ENCODE measurements at regions not wholly inside any gene's neighbourhood (a gene's known extent, or its start where the extent isn't known, plus 50 kb on each side); places are given as distances from the start of the nearest gene placed in this dataset.

DNA sequence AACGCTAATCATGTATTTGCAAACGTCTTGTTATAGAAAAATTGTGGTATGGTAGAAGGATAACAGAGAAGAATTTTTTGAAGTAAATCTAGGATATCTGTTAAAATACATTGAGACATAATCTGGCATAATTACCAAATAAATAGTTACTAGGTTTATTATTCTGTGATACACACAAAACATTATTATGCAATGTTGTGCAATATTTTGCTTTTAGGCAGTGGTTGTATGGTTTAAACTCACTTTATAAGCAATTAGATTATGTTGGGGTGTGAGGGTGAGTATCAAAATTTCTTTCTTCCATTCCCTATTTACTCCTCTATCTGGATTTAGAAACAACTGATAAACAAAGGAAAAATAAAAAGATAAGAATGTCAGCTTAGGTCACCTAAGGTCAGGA lies 385.6 kb downstream of the SLITRK6 start:
- no peak overlapping the region for H3K27ac ChIP-seq
- no peak for DNase-seq
- TF ChIP-seq, protein P1, sequence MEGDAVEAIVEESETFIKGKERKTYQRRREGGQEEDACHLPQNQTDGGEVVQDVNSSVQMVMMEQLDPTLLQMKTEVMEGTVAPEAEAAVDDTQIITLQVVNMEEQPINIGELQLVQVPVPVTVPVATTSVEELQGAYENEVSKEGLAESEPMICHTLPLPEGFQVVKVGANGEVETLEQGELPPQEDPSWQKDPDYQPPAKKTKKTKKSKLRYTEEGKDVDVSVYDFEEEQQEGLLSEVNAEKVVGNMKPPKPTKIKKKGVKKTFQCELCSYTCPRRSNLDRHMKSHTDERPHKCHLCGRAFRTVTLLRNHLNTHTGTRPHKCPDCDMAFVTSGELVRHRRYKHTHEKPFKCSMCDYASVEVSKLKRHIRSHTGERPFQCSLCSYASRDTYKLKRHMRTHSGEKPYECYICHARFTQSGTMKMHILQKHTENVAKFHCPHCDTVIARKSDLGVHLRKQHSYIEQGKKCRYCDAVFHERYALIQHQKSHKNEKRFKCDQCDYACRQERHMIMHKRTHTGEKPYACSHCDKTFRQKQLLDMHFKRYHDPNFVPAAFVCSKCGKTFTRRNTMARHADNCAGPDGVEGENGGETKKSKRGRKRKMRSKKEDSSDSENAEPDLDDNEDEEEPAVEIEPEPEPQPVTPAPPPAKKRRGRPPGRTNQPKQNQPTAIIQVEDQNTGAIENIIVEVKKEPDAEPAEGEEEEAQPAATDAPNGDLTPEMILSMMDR (IDR thresholded peaks at IDR 0.05): no peak
- no peak for TF ChIP-seq POLR2A (IDR thresholded peaks at IDR 0.05)
- intact Hi-C loops (cut with DNase I): no loop called here
- H3K4me1 ChIP-seq: no peaks in the 10 kb centered on the region
- H3K9me3 ChIP-seq: no peaks in the 10 kb centered on the region
- H3K36me3 ChIP-seq: no peaks in the 10 kb centered on the region
- no peak overlapping the region for H3K4me3 ChIP-seq
- no peaks in the 10 kb centered on the region for H3K27me3 ChIP-seq
- WGBS, 2 donors: 84 to 90% methylated on average over 2 of the region's 2 CpGs

DNA sequence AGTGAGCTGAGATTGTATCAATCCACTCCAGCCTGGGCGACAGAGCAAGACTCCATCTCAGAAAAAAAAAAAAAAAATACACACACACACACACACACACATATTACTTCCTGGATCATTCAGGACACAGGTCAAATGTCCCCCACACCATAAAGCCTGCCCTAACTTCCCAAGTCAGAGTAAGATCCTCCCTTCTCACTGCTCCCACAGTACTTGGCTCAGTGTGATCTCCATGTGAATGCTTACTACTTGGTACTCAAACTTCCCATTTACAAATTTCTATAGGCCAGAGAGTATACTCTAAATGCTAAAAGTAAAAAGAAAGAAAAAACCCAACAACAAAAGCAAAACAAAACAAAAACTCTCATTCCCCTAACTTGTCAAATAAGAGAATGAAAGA lies 386.8 kb downstream of the SLITRK6 start:
- Histone ChIP-seq H3K27me3 (no peaks in the 10 kb centered on the region), H3K4me1 (no peaks in the 10 kb centered on the region), H3K36me3 (no peaks in the 10 kb centered on the region), H3K4me3 (no peak overlapping the region), H3K27ac (no peak overlapping the region), H3K9me3 (no peaks in the 10 kb centered on the region)
- TF ChIP-seq, protein P1 (IDR thresholded peaks at IDR 0.05): no peak
- TF ChIP-seq POLR2A (IDR thresholded peaks at IDR 0.05): no peak
- intact Hi-C loops (cut with DNase I): no loop called here
- WGBS, 2 donors: 100% methylated on average over 1 of the region's 1 CpG; no CpG with 5 or more reads in 1 of the 2 donors
- DNase-seq: no peak

DNA sequence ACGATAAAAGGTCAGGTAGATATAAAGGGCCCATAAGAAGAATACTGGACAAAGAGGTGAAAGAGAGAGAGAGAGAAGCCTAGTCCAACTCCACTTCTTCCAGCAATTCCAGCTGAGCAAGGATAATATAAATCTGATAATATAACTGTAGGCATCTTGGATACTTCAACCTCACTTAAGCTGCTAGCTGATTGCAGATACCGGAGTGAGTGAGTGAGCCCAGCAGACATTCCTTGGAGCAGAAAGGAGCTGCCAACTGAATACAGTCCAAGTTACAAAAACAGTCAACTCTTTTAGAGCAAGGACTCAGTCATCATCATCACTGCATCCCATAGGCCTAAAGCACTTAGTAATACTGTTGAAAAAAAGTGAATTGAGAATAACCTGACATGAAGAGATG lies 387.6 kb downstream of the SLITRK6 start:
- WGBS, 2 donors: 75 to 80% methylated on average over 2 of the region's 2 CpGs
- H3K36me3 ChIP-seq: no peaks in the 10 kb centered on the region
- no peak for DNase-seq
- no peaks in the 10 kb centered on the region for H3K27me3 ChIP-seq
- H3K9me3 ChIP-seq: no peaks in the 10 kb centered on the region
- TF ChIP-seq POLR2A (IDR thresholded peaks at IDR 0.05): no peak
- TF ChIP-seq, protein P1 (IDR thresholded peaks at IDR 0.05): no peak
- no peak overlapping the region for H3K27ac ChIP-seq
- intact Hi-C loops (cut with DNase I): no loop called here
- no peak overlapping the region for H3K4me3 ChIP-seq
- no peaks in the 10 kb centered on the region for H3K4me1 ChIP-seq

DNA sequence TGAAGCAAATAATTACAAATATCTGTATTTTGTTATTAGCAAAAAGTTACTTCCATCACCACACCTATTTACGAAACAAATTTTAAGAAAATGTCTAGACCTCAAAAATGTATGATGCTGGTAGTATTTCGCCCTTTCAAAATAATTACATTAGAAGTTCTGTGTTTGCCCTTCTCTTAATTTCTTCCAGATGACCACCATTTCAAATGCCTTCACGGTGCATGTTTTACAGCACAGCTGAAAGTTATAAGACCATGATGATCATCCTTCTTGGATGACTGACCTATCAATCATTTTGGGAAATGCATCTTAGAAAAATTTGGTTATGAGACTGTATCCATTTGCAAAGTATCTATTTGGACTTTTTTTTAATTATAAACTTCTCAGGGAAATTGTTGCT lies 390.8 kb downstream of the SLITRK6 start:
- no peak overlapping the region for H3K4me3 ChIP-seq
- intact Hi-C loops (cut with DNase I): no loop called here
- no peaks in the 10 kb centered on the region for H3K36me3 ChIP-seq
- TF ChIP-seq, protein P1 (IDR thresholded peaks at IDR 0.05): no peak
- TF ChIP-seq POLR2A (IDR thresholded peaks at IDR 0.05): no peak
- no peaks in the 10 kb centered on the region for H3K9me3 ChIP-seq
- no peak overlapping the region for H3K27ac ChIP-seq
- 78 to 89% methylated on average over 3 of the region's 3 CpGs for WGBS, 2 donors
- no peaks in the 10 kb centered on the region for H3K4me1 ChIP-seq
- no peak for DNase-seq
- no peaks in the 10 kb centered on the region for H3K27me3 ChIP-seq

DNA sequence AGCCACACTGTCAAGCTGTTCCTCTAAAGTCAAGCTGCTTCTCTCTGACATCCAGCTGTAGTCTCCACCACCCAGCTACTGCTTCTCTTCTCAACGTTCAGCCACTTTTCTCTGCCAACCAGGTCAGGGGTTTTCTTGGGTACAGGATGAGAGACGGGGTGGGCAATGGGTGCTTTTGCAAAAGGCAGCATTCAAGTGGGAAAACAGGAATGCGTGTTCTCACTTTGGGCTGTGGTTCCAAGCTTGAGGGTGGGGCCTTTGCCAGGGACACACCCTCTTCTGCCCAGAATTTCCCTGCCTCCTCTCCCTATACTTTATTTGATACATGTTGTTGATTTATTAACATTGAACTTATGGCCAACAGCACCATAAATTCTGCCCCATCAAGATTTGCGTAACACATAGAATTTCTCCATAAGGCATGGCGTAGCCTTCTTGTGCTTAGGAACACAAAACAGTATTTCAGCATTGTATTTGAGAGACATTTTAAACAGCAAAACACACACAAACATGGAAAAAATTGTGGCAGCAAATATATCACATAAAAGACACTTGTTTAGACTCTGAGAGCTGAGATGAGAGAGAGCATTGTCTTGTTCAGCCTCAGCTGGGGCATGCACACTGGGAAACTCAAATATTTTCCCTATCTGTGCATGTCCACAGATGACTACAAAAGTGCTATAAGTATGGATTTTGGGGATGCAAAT lies 392.8 kb downstream of the SLITRK6 start:
- no peak for TF ChIP-seq POLR2A (IDR thresholded peaks at IDR 0.05)
- TF ChIP-seq, protein P1 (IDR thresholded peaks at IDR 0.05): no peak
- WGBS, 2 donors: 80 to 87% methylated on average over 4 to 5 of the region's 5 CpGs
- Histone ChIP-seq H3K9me3 (no peaks in the 10 kb centered on the region), H3K27me3 (no peaks in the 10 kb centered on the region), H3K4me3 (no peak overlapping the region), H3K4me1 (no peaks in the 10 kb centered on the region), H3K27ac (no peak overlapping the region), H3K36me3 (no peaks in the 10 kb centered on the region)
- DNase-seq: no peak
- intact Hi-C loops (cut with DNase I): no loop called here

Measured in esophagus squamous epithelium (tissue), 5 donors.